ENCODE measurements at regions not wholly inside any gene's neighbourhood (a gene's known extent, or its start where the extent isn't known, plus 50 kb on each side); places are given as distances from the start of the nearest gene placed in this dataset.

GRCh38 chr14:98896449-98896848 is 375.5 kb downstream of the BCL11B start:
- Histone ChIP-seq H3K4me3 (ENCODE audit: low read length) (no peak overlapping the region), H3K4me1 (ENCODE audit: control insufficient read depth, insufficient read depth, low read length) (peaks cover 6% of the 10 kb centered on the region), H3K27ac (ENCODE audit: low read depth, low read length) (no peak overlapping the region), H3K27me3 (ENCODE audit: control insufficient read depth, insufficient read depth, low read length, poor library complexity, severe bottlenecking) (no peaks in the 10 kb centered on the region), H3K9ac (ENCODE audit: extremely low read depth, low read length, poor library complexity, severe bottlenecking) (no peak overlapping the region), H3K9me3 (ENCODE audit: control insufficient read depth, low read length) (peaks cover 9% of the 10 kb centered on the region), H3K36me3 (ENCODE audit: control insufficient read depth, insufficient read depth, low read length) (no peaks in the 10 kb centered on the region)
- Mint-ChIP-seq H3K9me3 (peaks cover 9% of the 10 kb centered on the region), H3K4me3 (no peak overlapping the region), H3K27ac (peak overlapping the region; percentile 59), H3K27me3 (ENCODE audit: insufficient read depth) (peaks cover 24% of the 10 kb centered on the region), H3K36me3 (ENCODE audit: low read depth) (no peaks in the 10 kb centered on the region), H3K4me1 (peaks cover 28% of the 10 kb centered on the region)
- no peak for DNase-seq
- WGBS, 2 experiments (ENCODE audit: insufficient coverage in 1 of 2, insufficient read length in 1 of 2): 38 to 40% methylated on average over 2 to 4 of the region's 5 CpGs
- no peak for TF ChIP-seq CTCF (conservative IDR thresholded peaks at IDR 0.05)

GRCh38 chr14:98897605-98898309 is 374.2 kb downstream of the BCL11B start:
- Histone ChIP-seq H3K4me3 (ENCODE audit: low read length) (no peak overlapping the region), H3K9ac (ENCODE audit: extremely low read depth, low read length, poor library complexity, severe bottlenecking) (no peak overlapping the region), H3K27ac (ENCODE audit: low read depth, low read length) (no peak overlapping the region), H3K27me3 (ENCODE audit: control insufficient read depth, insufficient read depth, low read length, poor library complexity, severe bottlenecking) (no peaks in the 10 kb centered on the region), H3K9me3 (ENCODE audit: control insufficient read depth, low read length) (peaks cover 9% of the 10 kb centered on the region), H3K36me3 (ENCODE audit: control insufficient read depth, insufficient read depth, low read length) (no peaks in the 10 kb centered on the region), H3K4me1 (ENCODE audit: control insufficient read depth, insufficient read depth, low read length) (peaks cover 6% of the 10 kb centered on the region)
- Mint-ChIP-seq H3K27me3 (ENCODE audit: insufficient read depth) (peaks cover 22% of the 10 kb centered on the region), H3K9me3 (peaks cover 9% of the 10 kb centered on the region), H3K36me3 (ENCODE audit: low read depth) (no peaks in the 10 kb centered on the region), H3K4me3 (no peak overlapping the region), H3K27ac (no peak overlapping the region), H3K4me1 (peaks cover 32% of the 10 kb centered on the region)
- 91 to 94% methylated on average over 5 to 7 of the region's 7 CpGs for WGBS, 2 experiments (ENCODE audit: insufficient coverage in 1 of 2, insufficient read length in 1 of 2)
- no peak for DNase-seq
- TF ChIP-seq CTCF (conservative IDR thresholded peaks at IDR 0.05): no peak

DNA sequence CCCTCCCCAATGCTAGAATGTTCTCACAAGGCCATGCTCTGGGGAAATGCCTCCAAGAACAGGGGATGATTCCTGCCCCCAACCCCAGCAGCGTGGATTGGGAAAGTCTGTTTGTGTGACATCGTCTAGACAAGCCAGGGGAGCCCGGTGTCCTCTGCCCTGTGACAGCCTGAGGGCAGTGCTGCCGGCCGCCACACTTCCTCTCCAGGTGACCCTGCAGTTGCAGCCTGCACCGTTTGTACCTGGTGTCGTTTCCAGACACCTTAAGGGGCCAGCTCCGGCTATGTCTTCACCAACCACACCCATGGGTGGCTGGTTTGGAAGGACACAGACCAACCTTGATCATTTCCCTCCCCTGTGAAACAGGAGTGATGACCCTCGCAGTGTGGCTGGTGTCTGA is 372.6 kb downstream of the BCL11B start:
- no peak overlapping the region for H3K27ac ChIP-seq (ENCODE audit: low read depth, low read length)
- no peak for TF ChIP-seq CTCF (conservative IDR thresholded peaks at IDR 0.05)
- peak; percentile 31 for DNase-seq
- peaks cover 9% of the 10 kb centered on the region for H3K9me3 Mint-ChIP-seq
- no peak overlapping the region for H3K27ac Mint-ChIP-seq
- peaks cover 6% of the 10 kb centered on the region for H3K4me1 ChIP-seq (ENCODE audit: control insufficient read depth, insufficient read depth, low read length)
- H3K4me3 ChIP-seq (ENCODE audit: low read length): no peak overlapping the region
- peaks cover 32% of the 10 kb centered on the region for H3K4me1 Mint-ChIP-seq
- H3K27me3 Mint-ChIP-seq (ENCODE audit: insufficient read depth): peaks cover 14% of the 10 kb centered on the region
- no peaks in the 10 kb centered on the region for H3K36me3 Mint-ChIP-seq (ENCODE audit: low read depth)
- 89 to 95% methylated on average over 6 to 9 of the region's 9 CpGs for WGBS, 2 experiments (ENCODE audit: insufficient coverage in 1 of 2, insufficient read length in 1 of 2)
- H3K36me3 ChIP-seq (ENCODE audit: control insufficient read depth, insufficient read depth, low read length): no peaks in the 10 kb centered on the region
- H3K27me3 ChIP-seq (ENCODE audit: control insufficient read depth, insufficient read depth, low read length, poor library complexity, severe bottlenecking): no peaks in the 10 kb centered on the region
- no peak overlapping the region for H3K9ac ChIP-seq (ENCODE audit: extremely low read depth, low read length, poor library complexity, severe bottlenecking)
- peaks cover 9% of the 10 kb centered on the region for H3K9me3 ChIP-seq (ENCODE audit: control insufficient read depth, low read length)
- no peak overlapping the region for H3K4me3 Mint-ChIP-seq

Data from endodermal cell (in vitro differentiated cells).